H1 (cell line): ENCODE measurements at regions not wholly inside any gene's neighbourhood (a gene's known extent, or its start where the extent isn't known, plus 50 kb on each side); places are given as distances from the start of the nearest gene placed in this dataset.

Source experiments
- BACH1 ChIP-seq: IDR thresholded peaks from 2 replicates; pipeline ENCODE4 v1.6.1; 2012; ENCODE audit warnings: low read length, improper control_type of control experiment
- CHD7 ChIP-seq: fragments of 300-600 bp; sonication (generic); IDR thresholded peaks from 2 replicates; pipeline ENCODE4 v1.7.1; 2012; ENCODE audit warnings: low read length, moderate library complexity, mild to moderate bottlenecking, inconsistent platforms; ENCODE audit not compliant: insufficient replicate concordance
- EGR1 ChIP-seq: IDR thresholded peaks from 2 replicates; pipeline ENCODE4 v1.6.1; 2011; ENCODE audit warnings: low read depth, low read length, borderline replicate concordance
- EZH2 ChIP-seq: fragments of 200-600 bp; sonication (generic); IDR thresholded peaks from 2 replicates; pipeline ENCODE4 v1.7.1; 2012; ENCODE audit warnings: low read depth, mild to moderate bottlenecking, moderate library complexity, low read length, inconsistent platforms; ENCODE audit not compliant: severe bottlenecking
- GTF2F1 ChIP-seq: IDR thresholded peaks from 2 replicates; pipeline ENCODE4 v1.6.1; 2012; ENCODE audit warnings: low read depth, low read length, improper control_type of control experiment, borderline replicate concordance
- POLR2A ChIP-seq, 2 experiments: IDR thresholded peaks; 1 replicate in 1 of 2; 2 replicates in 1 of 2; pipeline ENCODE4 v1.6.1; 2011; ENCODE audit warnings: low read depth in 2 of 2, low read length in 2 of 2, mild to moderate bottlenecking in 2 of 2; ENCODE audit errors: control extremely low read depth in 1 of 2
- RXRA ChIP-seq: IDR thresholded peaks from 2 replicates; pipeline ENCODE4 v1.6.1; 2011; ENCODE audit warnings: low read depth, mild to moderate bottlenecking, low read length, moderate library complexity; ENCODE audit not compliant: insufficient read depth
- SIN3A ChIP-seq, 2 experiments: IDR thresholded peaks in 1 of 2; conservative IDR thresholded peaks in 1 of 2; 2 replicates each; pipeline ENCODE4 v1.6.1; 2011 to 2012; ENCODE audit warnings: low read length in 2 of 2, improper control_type of control experiment in 1 of 2, low read depth in 1 of 2, mild to moderate bottlenecking in 1 of 2
- SP1 ChIP-seq: IDR thresholded peaks from 2 replicates; pipeline ENCODE4 v1.6.1; 2011; ENCODE audit warnings: low read depth, low read length
- SP2 ChIP-seq: IDR thresholded peaks from 2 replicates; pipeline ENCODE4 v1.6.1; 2012; ENCODE audit warnings: mild to moderate bottlenecking, low read length, inconsistent platforms
- SP4 ChIP-seq: IDR thresholded peaks from 2 replicates; pipeline ENCODE4 v1.6.1; 2012; ENCODE audit warnings: low read length, inconsistent platforms
- TCF12 ChIP-seq: IDR thresholded peaks from 2 replicates; pipeline ENCODE4 v1.6.1; 2011; ENCODE audit warnings: low read depth, mild to moderate bottlenecking, low read length
- YY1 ChIP-seq: IDR thresholded peaks from 2 replicates; pipeline ENCODE4 v1.6.1; 2011; ENCODE audit warnings: low read depth, mild to moderate bottlenecking, low read length

- TF ChIP-seq CHD7 (no peak), SIN3A (conservative IDR thresholded peaks at IDR 0.05 in 1 of 2, IDR thresholded peaks at IDR 0.05 in 1 of 2; ENCODE audit: low read depth in 1 of 2, low read length in 2 of 2) (no peak), POLR2A (IDR thresholded peaks at IDR 0.05; ENCODE audit: control extremely low read depth in 1 of 2, low read depth in 2 of 2, low read length in 2 of 2) (no peak), RXRA (no peak), SP1 (no peak), EGR1 (no peak), SP2 (no peak), BACH1 (no peak), TCF12 (no peak), YY1 (no peak), GTF2F1 (no peak), SP4 (no peak), EZH2 (no peak)
Observed at GRCh38 chr14:97443412-97443811, 646.2 kb downstream of the VRK1 start (continued).
